ENCODE measurements at regions not wholly inside any gene's neighbourhood (a gene's known extent, or its start where the extent isn't known, plus 50 kb on each side); places are given as distances from the start of the nearest gene placed in this dataset.

DNA sequence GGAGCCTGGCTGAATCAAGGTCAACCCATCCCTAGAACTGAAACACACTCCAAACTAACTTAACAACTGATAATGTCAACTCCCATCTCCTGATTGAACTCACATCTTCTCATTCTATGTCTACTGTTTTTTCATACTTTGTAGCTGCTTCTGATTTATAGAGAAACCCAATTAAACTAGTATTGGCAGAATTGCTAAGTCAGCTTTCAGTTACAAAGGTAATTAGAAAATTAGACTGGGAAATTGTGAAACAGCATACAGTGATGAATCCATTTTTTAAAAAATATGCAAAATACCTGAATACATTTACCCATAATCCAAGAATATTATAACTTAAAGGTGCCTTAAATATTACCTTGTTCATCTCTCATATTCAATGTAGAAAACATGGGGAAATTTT is 535.2 kb upstream of the CLINT1 start:
- Histone ChIP-seq H3K9me3 (replicated peaks in 1 of 3) (no peaks in the 10 kb centered on the region), H3K4me3 (no peak overlapping the region), H3K27ac (no peak overlapping the region), H3K27me3 (no peaks in the 10 kb centered on the region), H3K4me1 (replicated peaks in 1 of 2) (no peaks in the 10 kb centered on the region), H3K36me3 (replicated peaks in 1 of 2) (no peaks in the 10 kb centered on the region)
- TF ChIP-seq, protein P1, sequence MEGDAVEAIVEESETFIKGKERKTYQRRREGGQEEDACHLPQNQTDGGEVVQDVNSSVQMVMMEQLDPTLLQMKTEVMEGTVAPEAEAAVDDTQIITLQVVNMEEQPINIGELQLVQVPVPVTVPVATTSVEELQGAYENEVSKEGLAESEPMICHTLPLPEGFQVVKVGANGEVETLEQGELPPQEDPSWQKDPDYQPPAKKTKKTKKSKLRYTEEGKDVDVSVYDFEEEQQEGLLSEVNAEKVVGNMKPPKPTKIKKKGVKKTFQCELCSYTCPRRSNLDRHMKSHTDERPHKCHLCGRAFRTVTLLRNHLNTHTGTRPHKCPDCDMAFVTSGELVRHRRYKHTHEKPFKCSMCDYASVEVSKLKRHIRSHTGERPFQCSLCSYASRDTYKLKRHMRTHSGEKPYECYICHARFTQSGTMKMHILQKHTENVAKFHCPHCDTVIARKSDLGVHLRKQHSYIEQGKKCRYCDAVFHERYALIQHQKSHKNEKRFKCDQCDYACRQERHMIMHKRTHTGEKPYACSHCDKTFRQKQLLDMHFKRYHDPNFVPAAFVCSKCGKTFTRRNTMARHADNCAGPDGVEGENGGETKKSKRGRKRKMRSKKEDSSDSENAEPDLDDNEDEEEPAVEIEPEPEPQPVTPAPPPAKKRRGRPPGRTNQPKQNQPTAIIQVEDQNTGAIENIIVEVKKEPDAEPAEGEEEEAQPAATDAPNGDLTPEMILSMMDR (IDR thresholded peaks at IDR 0.05) = no peak
- TF ChIP-seq POLR2A (IDR thresholded peaks at IDR 0.05) = no peak
- no peak for DNase-seq
- intact Hi-C loops (cut with DNase I) = no loop called here

DNA sequence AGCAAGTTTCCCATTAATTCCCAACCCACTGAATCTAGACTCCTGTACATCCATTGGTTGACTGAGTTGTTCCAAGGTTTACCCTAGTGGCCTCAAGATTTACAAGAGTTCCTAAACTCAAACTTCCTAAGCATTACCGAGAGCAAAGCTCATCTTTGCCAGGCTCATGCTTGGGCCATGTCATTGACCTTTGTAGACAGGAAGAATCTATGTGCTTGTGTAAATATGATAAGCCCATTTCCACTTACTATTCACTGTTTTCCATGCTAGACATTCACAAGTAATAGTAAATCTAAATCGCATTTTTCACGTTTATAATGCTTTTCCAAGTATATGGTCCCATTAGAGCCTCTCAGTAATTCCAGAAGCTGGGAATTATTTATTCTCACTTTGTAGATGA is 534.5 kb upstream of the CLINT1 start:
- WGBS, 4 donors = 61 to 82% (median 68%) methylated on average over 3 of the region's 3 CpGs
- no peaks in the 10 kb centered on the region for H3K36me3 ChIP-seq (replicated peaks in 1 of 2)
- H3K4me3 ChIP-seq = no peak overlapping the region
- intact Hi-C loops (cut with DNase I) = no loop called here
- TF ChIP-seq, protein P1 (IDR thresholded peaks at IDR 0.05) = no peak
- no peak for TF ChIP-seq POLR2A (IDR thresholded peaks at IDR 0.05)
- H3K9me3 ChIP-seq (replicated peaks in 1 of 3) = no peaks in the 10 kb centered on the region
- H3K27ac ChIP-seq = no peak overlapping the region
- no peaks in the 10 kb centered on the region for H3K4me1 ChIP-seq (replicated peaks in 1 of 2)
- DNase-seq = no peak
- H3K27me3 ChIP-seq = no peaks in the 10 kb centered on the region

DNA sequence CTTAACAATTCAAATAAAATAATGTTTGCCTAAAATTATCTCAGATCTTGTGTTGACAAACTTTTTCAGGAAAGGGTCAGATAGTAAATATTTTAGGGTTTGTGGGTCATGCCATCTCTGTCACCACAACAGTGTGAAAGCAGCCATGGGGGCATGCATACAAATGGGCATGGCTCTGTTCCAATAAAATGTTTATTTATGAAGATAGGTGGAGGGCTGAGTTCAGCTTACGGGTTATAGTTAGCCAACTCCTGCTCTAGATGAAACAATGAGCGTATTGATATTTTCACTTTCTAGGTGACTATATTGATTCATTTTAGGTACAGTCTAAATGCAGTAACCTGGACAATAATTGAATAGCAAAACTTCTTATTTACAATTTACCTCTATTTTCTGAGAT is 533.8 kb upstream of the CLINT1 start:
- no peak for DNase-seq
- no peak for TF ChIP-seq POLR2A (IDR thresholded peaks at IDR 0.05)
- TF ChIP-seq, protein P1 (IDR thresholded peaks at IDR 0.05) = no peak
- Histone ChIP-seq H3K9me3 (replicated peaks in 1 of 3) (no peaks in the 10 kb centered on the region), H3K4me3 (no peak overlapping the region), H3K27ac (no peak overlapping the region), H3K27me3 (no peaks in the 10 kb centered on the region), H3K4me1 (replicated peaks in 1 of 2) (no peaks in the 10 kb centered on the region), H3K36me3 (replicated peaks in 1 of 2) (no peaks in the 10 kb centered on the region)
- intact Hi-C loops (cut with DNase I) = no loop called here
- 70 to 98% (median 80%) methylated on average over 2 of the region's 2 CpGs for WGBS, 4 donors

DNA sequence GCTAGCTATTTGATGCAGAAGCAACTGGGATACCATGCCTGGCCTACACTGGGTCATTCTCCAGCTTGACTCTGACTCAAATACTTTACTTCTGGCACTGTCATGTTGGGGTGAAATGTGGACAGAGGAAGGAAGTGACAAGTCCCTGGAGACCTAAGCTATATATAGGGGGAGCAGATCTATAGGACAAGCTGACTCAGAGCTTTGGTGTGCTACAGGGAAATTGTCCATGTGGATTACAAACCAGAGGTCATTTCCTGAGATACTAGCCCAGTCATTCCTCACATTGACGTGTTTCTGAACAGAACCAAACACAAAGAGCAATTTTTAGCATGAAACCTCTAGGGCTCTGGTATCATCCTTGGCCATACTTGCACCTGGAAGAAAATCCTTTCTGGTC is 531.6 kb upstream of the CLINT1 start:
- TF ChIP-seq POLR2A (IDR thresholded peaks at IDR 0.05) = no peak
- TF ChIP-seq, protein P1 (IDR thresholded peaks at IDR 0.05) = no peak
- 32 to 75% (median 57%) methylated on average over 1 of the region's 1 CpG for WGBS, 4 donors
- intact Hi-C loops (cut with DNase I) = no loop called here

More for the DNA sequence above, 531.6 kb upstream of the CLINT1 start:
- H3K27me3 ChIP-seq = no peaks in the 10 kb centered on the region
- no peak overlapping the region for H3K27ac ChIP-seq
- no peak for DNase-seq
- H3K36me3 ChIP-seq (replicated peaks in 1 of 2) = no peaks in the 10 kb centered on the region
- H3K4me1 ChIP-seq (replicated peaks in 1 of 2) = no peaks in the 10 kb centered on the region
- no peak overlapping the region for H3K4me3 ChIP-seq
- no peaks in the 10 kb centered on the region for H3K9me3 ChIP-seq (replicated peaks in 1 of 3)

All from adrenal gland (tissue), 9 donors.